GM21423 (cell line): ENCODE measurements at regions not wholly inside any gene's neighbourhood (a gene's known extent, or its start where the extent isn't known, plus 50 kb on each side); places are given as distances from the start of the nearest gene placed in this dataset.
"Not testable (repeated sequence)": the region's sequence is repeated elsewhere in the genome, so short reads cannot be mapped to it uniquely, and the experiment has no call there.

Experiments
- ATAC-seq: cut with Tn5 transposase; IDR thresholded peaks from one replicate; pipeline ENCODE4 v1.9.1; 2021; ENCODE audit warnings: mild to moderate bottlenecking, moderate library complexity; ENCODE audit not compliant: unreplicated experiment

- ATAC-seq = no peak
Observed at GRCh38 chr1:219324171-219324570, 150.5 kb downstream of the LYPLAL1 start.

DNA sequence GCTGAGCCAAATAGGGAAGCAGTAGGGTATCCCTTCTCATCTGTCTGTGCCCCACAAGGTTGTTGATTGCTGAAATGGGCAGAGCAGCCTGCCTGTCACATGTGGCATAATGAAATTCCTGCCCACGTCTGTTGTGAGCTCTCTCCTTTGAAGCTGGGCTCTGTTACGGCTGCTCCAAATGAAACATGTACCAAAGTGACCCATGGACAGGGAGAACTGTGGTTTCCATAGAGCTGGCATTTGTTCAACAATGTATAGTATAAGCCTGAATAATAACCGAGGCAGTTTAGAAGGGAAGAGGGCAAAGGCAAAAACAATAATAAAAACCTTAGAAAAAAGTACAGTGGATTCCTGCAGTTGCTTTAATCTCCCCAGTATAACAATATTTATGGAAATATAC, 149.7 kb downstream of the LYPLAL1 start:
- ATAC-seq = no peak

DNA sequence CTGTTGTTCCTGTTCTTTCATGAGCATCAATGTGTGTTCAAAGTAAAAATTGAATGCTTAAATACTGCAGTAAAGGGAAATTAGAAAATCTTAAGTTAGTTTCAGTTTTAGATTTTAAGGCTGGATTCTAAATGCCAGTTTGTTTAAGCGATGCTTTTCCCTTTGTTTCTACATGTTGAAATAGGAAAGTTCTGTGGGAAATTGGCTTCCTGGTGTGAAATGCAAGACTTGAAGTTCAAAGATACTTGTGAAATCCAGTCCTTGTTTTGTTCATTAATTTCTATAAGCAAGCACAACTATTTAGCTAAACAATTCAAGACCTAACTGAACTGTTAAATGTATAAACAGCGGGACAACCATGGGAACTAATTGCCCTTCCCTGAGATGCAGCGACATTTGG, 149.1 kb downstream of the LYPLAL1 start:
- ATAC-seq = no peak

- not testable (repeated sequence) for ATAC-seq
Observed at GRCh38 chr1:219320563-219320962, 146.9 kb downstream of the LYPLAL1 start.

GRCh38 chr1:219318826-219319225, 145.1 kb downstream of the LYPLAL1 start:
- ATAC-seq = no peak

GRCh38 chr1:219317762-219318353, 144.2 kb downstream of the LYPLAL1 start:
- ATAC-seq = no peak

- no peak for ATAC-seq
Observed at GRCh38 chr1:219316066-219316465, 142.4 kb downstream of the LYPLAL1 start.

DNA sequence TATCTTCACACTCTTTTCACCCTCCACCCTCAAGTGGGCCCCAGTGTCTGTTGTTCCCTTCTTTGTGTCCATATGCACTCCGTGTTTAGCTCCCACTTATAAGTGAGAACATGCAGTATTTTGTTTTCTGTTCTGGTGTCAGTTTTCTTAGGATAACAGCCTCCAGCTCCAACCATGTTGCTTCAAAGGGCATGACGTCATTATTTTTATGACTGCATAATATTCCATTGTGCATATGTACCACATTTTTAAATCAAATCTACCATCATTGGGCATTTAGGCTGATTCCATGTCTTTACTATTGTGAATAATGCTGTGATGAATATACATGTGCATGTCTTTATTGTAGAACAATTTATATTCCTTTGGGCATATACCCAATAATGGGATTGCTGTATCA, 140.3 kb downstream of the LYPLAL1 start:
- ATAC-seq = no peak

GRCh38 chr1:219312967-219313366, 139.3 kb downstream of the LYPLAL1 start:
- ATAC-seq = no peak

- ATAC-seq = no peak
Observed at GRCh38 chr1:219310181-219310728, 136.6 kb downstream of the LYPLAL1 start.

DNA sequence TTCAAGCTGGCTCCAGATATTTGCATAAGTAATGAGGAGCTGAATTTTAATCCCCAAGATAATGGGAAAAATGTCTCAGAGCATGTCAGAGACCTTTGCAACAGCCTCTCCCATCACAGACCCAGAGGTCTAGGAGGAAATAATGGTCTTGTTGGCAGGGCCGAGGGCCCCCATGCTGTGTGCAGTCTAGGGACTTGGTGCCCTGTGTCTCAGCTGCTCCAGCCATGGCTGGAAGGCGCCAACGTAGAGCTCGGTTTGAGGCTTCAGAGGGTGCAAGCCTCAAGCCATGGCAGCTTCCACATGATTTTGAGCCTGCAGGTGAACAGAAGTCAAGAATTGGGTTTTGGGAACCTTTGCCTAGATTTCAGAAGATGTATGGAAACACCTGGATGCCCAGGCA, 134.7 kb downstream of the LYPLAL1 start:
- no peak for ATAC-seq

GRCh38 chr1:219304227-219305226, 130.8 kb downstream of the LYPLAL1 start:
- ATAC-seq = no peak

- ATAC-seq = no peak
Observed at GRCh38 chr1:219302697-219303096, 129.0 kb downstream of the LYPLAL1 start.

DNA sequence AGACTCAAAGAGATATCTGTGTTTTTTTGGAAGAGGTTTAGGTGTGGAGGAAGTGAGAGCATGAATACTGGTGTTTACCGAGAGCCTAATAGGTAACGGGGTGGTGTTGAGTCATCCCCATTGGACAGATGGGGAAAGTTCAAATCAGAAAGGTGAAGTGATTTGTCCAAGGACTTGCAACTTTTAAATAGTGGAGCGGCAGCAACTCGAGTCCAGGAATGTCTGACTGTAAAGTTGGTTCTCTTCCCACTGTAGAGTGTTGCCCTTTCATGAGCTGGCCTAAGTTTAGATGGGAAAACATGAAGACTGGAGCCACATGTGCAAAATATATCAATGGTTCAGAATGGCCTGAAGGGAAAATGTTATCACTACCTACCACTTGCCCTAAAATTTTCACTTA, 125.7 kb downstream of the LYPLAL1 start:
- no peak for ATAC-seq

- ATAC-seq = no peak
Observed at GRCh38 chr1:219298571-219299148, 125.0 kb downstream of the LYPLAL1 start.

- no peak for ATAC-seq
Observed at GRCh38 chr1:219296430-219297355, 123.0 kb downstream of the LYPLAL1 start.

- no peak for ATAC-seq
Observed at GRCh38 chr1:219294251-219294650, 120.6 kb downstream of the LYPLAL1 start.

- ATAC-seq = no peak
Observed at GRCh38 chr1:219293410-219293809, 119.7 kb downstream of the LYPLAL1 start.

DNA sequence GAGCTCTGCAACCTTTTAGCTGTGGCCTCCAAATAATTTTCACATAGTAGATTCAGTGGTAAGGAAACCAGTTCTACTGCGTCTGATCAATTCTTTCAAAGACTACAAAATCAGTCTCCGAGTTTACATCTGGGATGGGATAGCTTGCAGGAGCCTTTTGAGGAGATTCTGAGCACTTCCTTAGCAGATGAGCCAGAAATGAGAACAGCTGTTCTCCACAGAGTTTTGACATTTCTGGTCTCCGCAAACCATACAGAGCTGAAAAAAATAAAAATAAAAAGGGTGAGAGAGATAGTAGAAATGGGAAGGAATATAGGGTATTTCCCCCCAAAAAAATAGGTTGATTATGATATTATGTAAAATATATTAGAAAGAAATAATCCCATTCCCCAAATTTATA, 119.3 kb downstream of the LYPLAL1 start:
- ATAC-seq = no peak

DNA sequence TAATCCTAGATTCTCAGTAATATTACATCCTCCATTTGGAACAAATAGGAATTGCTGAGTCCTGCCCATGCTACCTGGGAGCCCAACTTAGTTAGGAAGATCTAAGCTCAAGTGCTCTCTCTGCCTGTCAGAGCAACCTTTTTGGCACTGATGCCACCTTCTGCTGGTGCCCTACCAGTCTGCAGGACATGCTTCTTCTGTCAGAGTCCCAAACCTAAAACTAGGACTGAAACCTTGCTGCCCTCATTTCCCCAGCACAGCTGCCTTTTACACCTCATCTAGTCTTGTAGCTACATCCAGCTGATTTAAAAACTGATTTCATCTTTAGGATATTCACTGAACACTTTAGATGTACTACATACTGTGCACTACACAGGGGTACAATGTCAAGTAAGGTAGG, 118.7 kb downstream of the LYPLAL1 start:
- no peak for ATAC-seq
